Neural cell (in vitro differentiated cells): ENCODE measurements at regions not wholly inside any gene's neighbourhood (a gene's known extent, or its start where the extent isn't known, plus 50 kb on each side); places are given as distances from the start of the nearest gene placed in this dataset.

Experiments used
- H2AFZ ChIP-seq: fragments of 200-600, 300-800 bp; sonication (generic), shearing (Covaris generic); 2 replicates; pipeline ENCODE4 v1.6.0; 2014; ENCODE audit warnings: low read depth, mild to moderate bottlenecking, antibody characterized with exemption, low read length, moderate library complexity
- H3F3A ChIP-seq: fragments of 200-600 bp; shearing (Covaris generic); 2 replicates; pipeline ENCODE4 v1.6.1; 2016; ENCODE audit warnings: mild to moderate bottlenecking, moderate library complexity, mixed read lengths, antibody characterized with exemption, low read length; ENCODE audit not compliant: insufficient read depth, poor library complexity, severe bottlenecking
- H3K27ac ChIP-seq: fragments of 200-600, 300-800 bp; sonication (generic), shearing (Covaris generic); 2 replicates; pipeline ENCODE4 v1.5.1; 2014; ENCODE audit warnings: mild to moderate bottlenecking, low read length, moderate library complexity
- H3K27me3 ChIP-seq: fragments of 300-800, 200-600 bp; sonication (generic), shearing (Covaris generic); 2 replicates; pipeline ENCODE4 v1.6.0; 2014; ENCODE audit warnings: mild to moderate bottlenecking, low read depth, low read length, moderate library complexity; ENCODE audit not compliant: insufficient read depth
- H3K36me3 ChIP-seq: fragments of 300-800, 200-600 bp; sonication (generic), shearing (Covaris generic); 2 replicates; pipeline ENCODE4 v1.5.1; 2014; ENCODE audit warnings: mild to moderate bottlenecking, antibody characterized with exemption, low read length, moderate library complexity; ENCODE audit not compliant: insufficient read depth
- H3K4me2 ChIP-seq: fragments of 300-800, 200-600 bp; sonication (generic), shearing (Covaris generic); 2 replicates; pipeline ENCODE4 v1.6.0; 2014; ENCODE audit warnings: mild to moderate bottlenecking, low read length
- H3K4me3 ChIP-seq: fragments of 300-800, 200-600 bp; sonication (generic), shearing (Covaris generic); 2 replicates; pipeline ENCODE4 v1.5.1; 2014; ENCODE audit warnings: mild to moderate bottlenecking, low read length, moderate library complexity
- H3K79me2 ChIP-seq: fragments of 200-600 bp; shearing (Covaris generic); replicated peaks from 2 replicates; pipeline ENCODE4 v1.6.0; 2014; ENCODE audit warnings: mild to moderate bottlenecking, low read length, moderate library complexity; ENCODE audit not compliant: insufficient read depth
- H3K9ac ChIP-seq: fragments of 300-800, 200-600 bp; sonication (generic), shearing (Covaris generic); 2 replicates; pipeline ENCODE4 v1.6.1; 2016; ENCODE audit warnings: mild to moderate bottlenecking, low read length, mixed read lengths
- H3K9me2 ChIP-seq: fragments of 200-600 bp; shearing (Covaris generic); 2 replicates; pipeline ENCODE4 v1.6.1; 2016; ENCODE audit warnings: mild to moderate bottlenecking, low read length, mixed read lengths; ENCODE audit not compliant: insufficient read depth
- H3K9me3 ChIP-seq: fragments of 200-600, 300-800 bp; sonication (generic), shearing (Covaris generic); 2 replicates; pipeline ENCODE4 v1.6.1; 2016; ENCODE audit warnings: mild to moderate bottlenecking, mixed run types, low read length, moderate library complexity, mixed read lengths
- H4K20me1 ChIP-seq: fragments of 200-600 bp; shearing (Covaris generic); 2 replicates; pipeline ENCODE4 v1.6.1; 2016; ENCODE audit warnings: mild to moderate bottlenecking, mixed run types; ENCODE audit not compliant: insufficient read depth
- CTCF ChIP-seq: fragments of 450-650 bp; IDR thresholded peaks from 2 replicates; pipeline ENCODE4 v1.5.1; 2014; ENCODE audit warnings: antibody characterized with exemption, mild to moderate bottlenecking, moderate library complexity; ENCODE audit not compliant: poor library complexity, severe bottlenecking
- EP300 ChIP-seq: fragments of 450-650 bp; conservative IDR thresholded peaks from 2 replicates; pipeline ENCODE4 v1.6.1; 2014; ENCODE audit warnings: antibody characterized with exemption, mild to moderate bottlenecking, moderate library complexity; ENCODE audit not compliant: poor library complexity, severe bottlenecking
- EZH2 ChIP-seq: fragments of 200-600, 300-800 bp; shearing (Covaris generic), sonication (generic); IDR thresholded peaks from 2 replicates; pipeline ENCODE4 v1.6.1; 2014; ENCODE audit warnings: antibody characterized with exemption, low read length, borderline replicate concordance, mild to moderate bottlenecking; ENCODE audit not compliant: insufficient read depth, poor library complexity, severe bottlenecking
- MXI1 ChIP-seq: fragments of 450-650 bp; conservative IDR thresholded peaks from 2 replicates; pipeline ENCODE4 v1.6.1; 2014; ENCODE audit warnings: antibody characterized with exemption, mild to moderate bottlenecking; ENCODE audit not compliant: poor library complexity, severe bottlenecking
- POLR2AphosphoS5 ChIP-seq: IDR thresholded peaks from 2 replicates; pipeline ENCODE4 v1.6.1; 2012
- RAD21 ChIP-seq: fragments of 450-650 bp; conservative IDR thresholded peaks from 2 replicates; pipeline ENCODE4 v1.6.1; 2014; ENCODE audit warnings: antibody characterized with exemption, mild to moderate bottlenecking, moderate library complexity
- SMC3 ChIP-seq: fragments of 450-650 bp; conservative IDR thresholded peaks from 2 replicates; pipeline ENCODE4 v1.6.1; 2014; ENCODE audit warnings: antibody characterized with exemption, mild to moderate bottlenecking, moderate library complexity; ENCODE audit not compliant: poor library complexity
- TAF1 ChIP-seq: IDR thresholded peaks from 2 replicates; pipeline ENCODE4 v1.6.1; 2012; ENCODE audit warnings: low read depth
- TF ChIP-seq, protein P1 (sequence below): IDR thresholded peaks from 2 replicates; pipeline ENCODE4 v1.6.1; 2012; ENCODE audit warnings: borderline replicate concordance

GRCh38 chr6:142693441-142693840, 251.5 kb downstream of the HIVEP2 start (continued):
- TF ChIP-seq CTCF, result no peak

- Histone ChIP-seq H3K4me3 (no peak overlapping the region), H3K9me3 (no peaks in the 10 kb centered on the region), H4K20me1 (no peaks in the 10 kb centered on the region), H3K36me3 (no peaks in the 10 kb centered on the region), H3K9ac (no peak overlapping the region), H3K9me2 (no peaks in the 10 kb centered on the region), H3F3A (no peaks in the 10 kb centered on the region), H3K27ac (no peak overlapping the region), H3K4me2 (no peak overlapping the region), H3K79me2 (no peaks in the 10 kb centered on the region), H2AFZ (no peak overlapping the region), H3K27me3 (no peaks in the 10 kb centered on the region)
- TF ChIP-seq EZH2 (no peak), EP300 (no peak), TAF1 (no peak)
Observed at GRCh38 chr6:142694054-142694453, 250.9 kb downstream of the HIVEP2 start.

DNA sequence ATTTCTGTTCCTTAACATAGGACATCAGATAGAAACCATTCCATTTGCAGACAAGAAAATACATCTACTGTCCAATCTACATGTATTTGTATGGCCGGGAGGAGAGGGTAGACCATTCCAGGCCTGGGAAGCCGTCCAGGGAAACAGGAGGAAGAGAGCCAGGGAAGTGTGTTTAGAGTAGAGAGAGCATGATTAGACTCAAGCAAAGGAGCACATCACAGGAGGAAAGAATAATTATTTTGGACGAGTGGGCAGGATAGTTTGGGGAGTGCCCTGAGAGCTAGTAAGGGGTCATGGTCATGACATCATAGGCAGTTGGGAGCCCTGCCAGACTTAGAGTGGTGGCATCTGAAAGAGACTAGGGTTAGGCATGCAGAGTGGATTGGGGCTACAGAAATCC, 250.0 kb downstream of the HIVEP2 start:
- Histone ChIP-seq H3K27ac (no peak overlapping the region), H3K36me3 (no peaks in the 10 kb centered on the region), H3K9ac (no peak overlapping the region), H3K27me3 (no peaks in the 10 kb centered on the region), H3K4me3 (no peak overlapping the region), H3F3A (no peaks in the 10 kb centered on the region), H3K79me2 (no peaks in the 10 kb centered on the region), H2AFZ (no peak overlapping the region), H4K20me1 (no peaks in the 10 kb centered on the region), H3K9me3 (no peaks in the 10 kb centered on the region), H3K4me2 (no peak overlapping the region), H3K9me2 (no peaks in the 10 kb centered on the region)
- no peak for TF ChIP-seq EP300
- TF ChIP-seq MXI1, result no peak
- TF ChIP-seq RAD21, result no peak
- TF ChIP-seq CTCF, result no peak
- TF ChIP-seq EZH2, result no peak
- TF ChIP-seq SMC3, result no peak
- TF ChIP-seq, protein P1, sequence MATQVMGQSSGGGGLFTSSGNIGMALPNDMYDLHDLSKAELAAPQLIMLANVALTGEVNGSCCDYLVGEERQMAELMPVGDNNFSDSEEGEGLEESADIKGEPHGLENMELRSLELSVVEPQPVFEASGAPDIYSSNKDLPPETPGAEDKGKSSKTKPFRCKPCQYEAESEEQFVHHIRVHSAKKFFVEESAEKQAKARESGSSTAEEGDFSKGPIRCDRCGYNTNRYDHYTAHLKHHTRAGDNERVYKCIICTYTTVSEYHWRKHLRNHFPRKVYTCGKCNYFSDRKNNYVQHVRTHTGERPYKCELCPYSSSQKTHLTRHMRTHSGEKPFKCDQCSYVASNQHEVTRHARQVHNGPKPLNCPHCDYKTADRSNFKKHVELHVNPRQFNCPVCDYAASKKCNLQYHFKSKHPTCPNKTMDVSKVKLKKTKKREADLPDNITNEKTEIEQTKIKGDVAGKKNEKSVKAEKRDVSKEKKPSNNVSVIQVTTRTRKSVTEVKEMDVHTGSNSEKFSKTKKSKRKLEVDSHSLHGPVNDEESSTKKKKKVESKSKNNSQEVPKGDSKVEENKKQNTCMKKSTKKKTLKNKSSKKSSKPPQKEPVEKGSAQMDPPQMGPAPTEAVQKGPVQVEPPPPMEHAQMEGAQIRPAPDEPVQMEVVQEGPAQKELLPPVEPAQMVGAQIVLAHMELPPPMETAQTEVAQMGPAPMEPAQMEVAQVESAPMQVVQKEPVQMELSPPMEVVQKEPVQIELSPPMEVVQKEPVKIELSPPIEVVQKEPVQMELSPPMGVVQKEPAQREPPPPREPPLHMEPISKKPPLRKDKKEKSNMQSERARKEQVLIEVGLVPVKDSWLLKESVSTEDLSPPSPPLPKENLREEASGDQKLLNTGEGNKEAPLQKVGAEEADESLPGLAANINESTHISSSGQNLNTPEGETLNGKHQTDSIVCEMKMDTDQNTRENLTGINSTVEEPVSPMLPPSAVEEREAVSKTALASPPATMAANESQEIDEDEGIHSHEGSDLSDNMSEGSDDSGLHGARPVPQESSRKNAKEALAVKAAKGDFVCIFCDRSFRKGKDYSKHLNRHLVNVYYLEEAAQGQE, result no peak
- no peak for TF ChIP-seq TAF1
- no peak for TF ChIP-seq POLR2AphosphoS5
